CD4-positive, CD25-positive, alpha-beta regulatory T cell (primary cell): ENCODE measurements at regions not wholly inside any gene's neighbourhood (a gene's known extent, or its start where the extent isn't known, plus 50 kb on each side); places are given as distances from the start of the nearest gene placed in this dataset.

Experiments used
- ATAC-seq, 2 donors: fragments of 150-1000 bp; cut with Tn5 transposase; one replicate each; pipeline ENCODE4 v1.10.0; 2021; ENCODE audit warnings: low read depth in 2 of 2, moderate number of reproducible peaks in 2 of 2, moderate library complexity in 1 of 2
- DNase-seq, 3 donors: peaks; one replicate each; pipeline versions ENCODE4 v3.0.0 to v3.0.0-alpha.2; 2012 to 2022; ENCODE audit warnings: mixed read lengths in 1 of 3
- H3K27ac ChIP-seq: one replicate; pipeline ENCODE4 v1.7.0; 2013; ENCODE audit warnings: mild to moderate bottlenecking, low read length; ENCODE audit not compliant: insufficient read depth, poor library complexity, severe bottlenecking
- H3K27me3 ChIP-seq: one replicate; pipeline ENCODE4 v1.7.0; 2013; ENCODE audit warnings: low read length; ENCODE audit not compliant: control insufficient read depth, insufficient read depth
- H3K36me3 ChIP-seq: one replicate; pipeline ENCODE4 v1.7.0; 2013; ENCODE audit warnings: mild to moderate bottlenecking, low read length, moderate library complexity; ENCODE audit not compliant: control insufficient read depth, insufficient read depth
- H3K4me1 ChIP-seq: 2 replicates; pipeline ENCODE4 v1.7.0; 2013; ENCODE audit warnings: mild to moderate bottlenecking, low read length; ENCODE audit not compliant: insufficient read depth, control insufficient read depth, poor library complexity, severe bottlenecking
- H3K4me3 ChIP-seq: one replicate; pipeline ENCODE4 v1.7.0; 2013; ENCODE audit warnings: low read depth, mild to moderate bottlenecking, low read length, moderate library complexity
- H3K9me3 ChIP-seq, 2 experiments: 1 replicate in 1 of 2; 2 replicates in 1 of 2; pipeline ENCODE4 v1.7.0; 2013; ENCODE audit warnings: low read length in 2 of 2, mild to moderate bottlenecking in 1 of 2, moderate library complexity in 1 of 2; ENCODE audit not compliant: control insufficient read depth in 2 of 2
- H3K27ac Mint-ChIP-seq, 3 donors: one replicate each; pipeline ENCODE4 v1.8.0; 2020 to 2022; ENCODE audit warnings: mild to moderate bottlenecking in 3 of 3, mixed read lengths in 3 of 3, moderate library complexity in 2 of 3
- H3K27me3 Mint-ChIP-seq: one replicate; pipeline ENCODE4 v1.8.0; 2022; ENCODE audit warnings: mild to moderate bottlenecking, mixed read lengths
- H3K36me3 Mint-ChIP-seq: one replicate; pipeline ENCODE4 v1.8.0; 2020; ENCODE audit warnings: mixed read lengths
- H3K4me1 Mint-ChIP-seq, 4 donors: one replicate each; pipeline ENCODE4 v1.8.0; 2020 to 2022; ENCODE audit warnings: mixed read lengths in 4 of 4, mild to moderate bottlenecking in 1 of 4
- H3K4me3 Mint-ChIP-seq, 4 donors: one replicate each; pipeline ENCODE4 v1.8.0; 2020 to 2022; ENCODE audit warnings: mild to moderate bottlenecking in 4 of 4, mixed read lengths in 4 of 4, moderate library complexity in 3 of 4
- H3K9me3 Mint-ChIP-seq, 7 donors: one replicate each; pipeline ENCODE4 v1.8.0; 2020 to 2022; ENCODE audit warnings: mixed read lengths in 7 of 7, mild to moderate bottlenecking in 3 of 7, moderate library complexity in 2 of 7

GRCh38 chr3:182527745-182528144, 265.6 kb upstream of the ATP11B start:
- H3K4me1 Mint-ChIP-seq, result no peaks in the 10 kb centered on the region
- no peak for DNase-seq
- Histone ChIP-seq H3K27ac (no peak overlapping the region), H3K4me1 (no peaks in the 10 kb centered on the region), H3K36me3 (no peaks in the 10 kb centered on the region), H3K27me3 (no peaks in the 10 kb centered on the region), H3K4me3 (no peak overlapping the region), H3K9me3 (no peaks in the 10 kb centered on the region)
- no peak overlapping the region for H3K4me3 Mint-ChIP-seq
- ATAC-seq, result no peak
- H3K27ac Mint-ChIP-seq, result no peak overlapping the region
- H3K36me3 Mint-ChIP-seq, result no peaks in the 10 kb centered on the region
- peaks cover 0 to 7% (median 2%) of the 10 kb centered on the region in 7 donors for H3K9me3 Mint-ChIP-seq
- H3K27me3 Mint-ChIP-seq, result no peaks in the 10 kb centered on the region

- no peaks in the 10 kb centered on the region for H3K36me3 ChIP-seq
- H3K27me3 ChIP-seq, result no peaks in the 10 kb centered on the region
- no peak overlapping the region for H3K4me3 ChIP-seq
- H3K27ac ChIP-seq, result no peak overlapping the region
- H3K4me1 ChIP-seq, result no peaks in the 10 kb centered on the region
- no peaks in the 10 kb centered on the region for H3K36me3 Mint-ChIP-seq
- ATAC-seq (no peak), DNase-seq (no peak)
- H3K9me3 ChIP-seq, result no peaks in the 10 kb centered on the region
- peaks cover 0 to 7% (median 1%) of the 10 kb centered on the region in 7 donors for H3K9me3 Mint-ChIP-seq
- H3K27me3 Mint-ChIP-seq, result no peaks in the 10 kb centered on the region
- no peak overlapping the region for H3K4me3 Mint-ChIP-seq
- H3K4me1 Mint-ChIP-seq, result no peaks in the 10 kb centered on the region
- no peak overlapping the region for H3K27ac Mint-ChIP-seq
Measured at GRCh38 chr3:182530316-182530715, 263.0 kb upstream of the ATP11B start.

GRCh38 chr3:182533394-182533793, 259.9 kb upstream of the ATP11B start:
- Histone ChIP-seq H3K4me3 (no peak overlapping the region), H3K27ac (no peak overlapping the region), H3K36me3 (no peaks in the 10 kb centered on the region), H3K27me3 (no peaks in the 10 kb centered on the region), H3K9me3 (no peaks in the 10 kb centered on the region), H3K4me1 (no peaks in the 10 kb centered on the region)
- Mint-ChIP-seq H3K4me3 (no peak overlapping the region), H3K36me3 (no peaks in the 10 kb centered on the region), H3K27ac (no peak overlapping the region), H3K27me3 (no peaks in the 10 kb centered on the region), H3K4me1 (no peaks in the 10 kb centered on the region), H3K9me3 (peaks cover 0 to 8% (median 2%) of the 10 kb centered on the region in 7 donors)
- no peak for ATAC-seq
- DNase-seq, result no peak

GRCh38 chr3:182544542-182544941, 248.8 kb upstream of the ATP11B start:
- no peaks in the 10 kb centered on the region for H3K4me1 Mint-ChIP-seq
- no peak overlapping the region for H3K4me3 Mint-ChIP-seq
- no peaks in the 10 kb centered on the region for H3K9me3 Mint-ChIP-seq

GRCh38 chr3:182562274-182562673, 231.0 kb upstream of the ATP11B start:
- Histone ChIP-seq H3K4me1 (no peaks in the 10 kb centered on the region), H3K36me3 (no peaks in the 10 kb centered on the region), H3K4me3 (no peak overlapping the region), H3K27me3 (no peaks in the 10 kb centered on the region), H3K27ac (no peak overlapping the region), H3K9me3 (no peaks in the 10 kb centered on the region)
- peaks cover 4% of the 10 kb centered on the region for H3K27me3 Mint-ChIP-seq
- no peaks in the 10 kb centered on the region for H3K4me1 Mint-ChIP-seq
- H3K36me3 Mint-ChIP-seq, result no peaks in the 10 kb centered on the region
- no peak for DNase-seq
- no peak overlapping the region for H3K4me3 Mint-ChIP-seq
- no peak for ATAC-seq
- peaks cover 0 to 19% (median 4%) of the 10 kb centered on the region in 7 donors for H3K9me3 Mint-ChIP-seq
- no peak overlapping the region for H3K27ac Mint-ChIP-seq

More at GRCh38 chr3:182544542-182544941, 248.8 kb upstream of the ATP11B start:
- Histone ChIP-seq H3K9me3 (no peaks in the 10 kb centered on the region), H3K4me1 (no peaks in the 10 kb centered on the region), H3K27me3 (no peaks in the 10 kb centered on the region), H3K36me3 (no peaks in the 10 kb centered on the region), H3K27ac (no peak overlapping the region), H3K4me3 (no peak overlapping the region)
- ATAC-seq, result no peak
- DNase-seq, result no peak
- H3K27ac Mint-ChIP-seq, result no peak overlapping the region
- no peaks in the 10 kb centered on the region for H3K36me3 Mint-ChIP-seq
- H3K27me3 Mint-ChIP-seq, result no peaks in the 10 kb centered on the region

GRCh38 chr3:182565916-182566796, 227.1 kb upstream of the ATP11B start:
- H3K27me3 ChIP-seq, result no peaks in the 10 kb centered on the region
- no peaks in the 10 kb centered on the region for H3K36me3 Mint-ChIP-seq
- H3K4me1 Mint-ChIP-seq, result no peaks in the 10 kb centered on the region

GRCh38 chr3:182567700-182568099, 225.6 kb upstream of the ATP11B start:
- H3K27me3 ChIP-seq, result no peaks in the 10 kb centered on the region

More at GRCh38 chr3:182565916-182566796, 227.1 kb upstream of the ATP11B start:
- no peak for ATAC-seq
- Histone ChIP-seq H3K9me3 (no peaks in the 10 kb centered on the region), H3K27ac (no peak overlapping the region), H3K36me3 (no peaks in the 10 kb centered on the region), H3K4me3 (no peak overlapping the region), H3K4me1 (no peaks in the 10 kb centered on the region)
- no peak overlapping the region for H3K27ac Mint-ChIP-seq
- no peak for DNase-seq
- H3K4me3 Mint-ChIP-seq, result no peak overlapping the region
- H3K27me3 Mint-ChIP-seq, result peaks cover 4% of the 10 kb centered on the region
- H3K9me3 Mint-ChIP-seq, result peaks cover 0 to 9% (median under 1%) of the 10 kb centered on the region in 7 donors

GRCh38 chr3:182568261-182568660, 225.0 kb upstream of the ATP11B start:
- no peaks in the 10 kb centered on the region for H3K27me3 Mint-ChIP-seq

More at GRCh38 chr3:182567700-182568099, 225.6 kb upstream of the ATP11B start:
- Histone ChIP-seq H3K4me3 (no peak overlapping the region), H3K27ac (no peak overlapping the region), H3K36me3 (no peaks in the 10 kb centered on the region), H3K4me1 (no peaks in the 10 kb centered on the region), H3K9me3 (no peaks in the 10 kb centered on the region)
- Mint-ChIP-seq H3K27me3 (no peaks in the 10 kb centered on the region), H3K9me3 (peaks cover 0 to 9% (median 0%) of the 10 kb centered on the region in 7 donors), H3K36me3 (no peaks in the 10 kb centered on the region), H3K4me1 (no peaks in the 10 kb centered on the region), H3K4me3 (no peak overlapping the region), H3K27ac (no peak overlapping the region)
- DNase-seq (no peak), ATAC-seq (no peak)

More at GRCh38 chr3:182568261-182568660, 225.0 kb upstream of the ATP11B start:
- no peak overlapping the region for H3K27ac ChIP-seq
- no peaks in the 10 kb centered on the region for H3K9me3 ChIP-seq
- no peaks in the 10 kb centered on the region for H3K27me3 ChIP-seq
- no peaks in the 10 kb centered on the region for H3K4me1 Mint-ChIP-seq
- H3K4me3 ChIP-seq, result no peak overlapping the region
- H3K36me3 Mint-ChIP-seq, result no peaks in the 10 kb centered on the region
- ATAC-seq (no peak), DNase-seq (no peak)
- H3K9me3 Mint-ChIP-seq, result peaks cover 0 to 13% (median 3%) of the 10 kb centered on the region in 7 donors
- H3K27ac Mint-ChIP-seq, result no peak overlapping the region
- H3K36me3 ChIP-seq, result no peaks in the 10 kb centered on the region
- H3K4me3 Mint-ChIP-seq, result no peak overlapping the region
- no peaks in the 10 kb centered on the region for H3K4me1 ChIP-seq
